HFF-Myc (cell line): ENCODE measurements at regions not wholly inside any gene's neighbourhood (a gene's known extent, or its start where the extent isn't known, plus 50 kb on each side); places are given as distances from the start of the nearest gene placed in this dataset.

Experiments used
- DNase-seq: peaks from one replicate; pipeline ENCODE4 v3.0.0-alpha.2; 2011; ENCODE audit warnings: low read depth; ENCODE audit errors: extremely low read depth
- H3K4me3 ChIP-seq: replicated peaks from 2 replicates; pipeline ENCODE4 v1.5.1; 2011; ENCODE audit warnings: low read depth, mild to moderate bottlenecking, control low read depth, low read length
- TF ChIP-seq, protein P1 (sequence below): IDR thresholded peaks from 2 replicates; pipeline ENCODE4 v1.5.1; 2012; ENCODE audit warnings: mild to moderate bottlenecking, low read depth, low read length, control low read depth; ENCODE audit errors: missing control alignments

DNA sequence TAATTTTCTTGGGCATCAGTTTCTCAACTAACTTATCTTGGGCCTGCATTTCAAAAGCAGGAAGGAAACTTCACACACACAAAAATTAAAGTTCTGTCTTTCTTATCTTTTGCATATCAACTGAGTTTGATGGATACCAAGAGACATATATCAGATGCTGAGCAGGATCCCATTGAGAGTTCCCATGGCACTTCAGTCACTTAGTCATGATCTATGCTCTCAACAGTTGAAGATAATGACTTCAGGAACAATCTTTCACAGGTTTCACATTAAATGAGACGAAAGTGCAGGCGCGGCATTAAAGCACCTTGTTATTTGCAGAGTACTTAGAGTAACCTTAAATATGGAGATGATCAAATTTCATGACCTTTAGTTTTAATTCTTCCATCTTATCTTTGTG is 2139.8 kb upstream of the CELF4 start:
- TF ChIP-seq, protein P1, sequence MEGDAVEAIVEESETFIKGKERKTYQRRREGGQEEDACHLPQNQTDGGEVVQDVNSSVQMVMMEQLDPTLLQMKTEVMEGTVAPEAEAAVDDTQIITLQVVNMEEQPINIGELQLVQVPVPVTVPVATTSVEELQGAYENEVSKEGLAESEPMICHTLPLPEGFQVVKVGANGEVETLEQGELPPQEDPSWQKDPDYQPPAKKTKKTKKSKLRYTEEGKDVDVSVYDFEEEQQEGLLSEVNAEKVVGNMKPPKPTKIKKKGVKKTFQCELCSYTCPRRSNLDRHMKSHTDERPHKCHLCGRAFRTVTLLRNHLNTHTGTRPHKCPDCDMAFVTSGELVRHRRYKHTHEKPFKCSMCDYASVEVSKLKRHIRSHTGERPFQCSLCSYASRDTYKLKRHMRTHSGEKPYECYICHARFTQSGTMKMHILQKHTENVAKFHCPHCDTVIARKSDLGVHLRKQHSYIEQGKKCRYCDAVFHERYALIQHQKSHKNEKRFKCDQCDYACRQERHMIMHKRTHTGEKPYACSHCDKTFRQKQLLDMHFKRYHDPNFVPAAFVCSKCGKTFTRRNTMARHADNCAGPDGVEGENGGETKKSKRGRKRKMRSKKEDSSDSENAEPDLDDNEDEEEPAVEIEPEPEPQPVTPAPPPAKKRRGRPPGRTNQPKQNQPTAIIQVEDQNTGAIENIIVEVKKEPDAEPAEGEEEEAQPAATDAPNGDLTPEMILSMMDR, result no peak
- no peak for DNase-seq
- no peak overlapping the region for H3K4me3 ChIP-seq

DNA sequence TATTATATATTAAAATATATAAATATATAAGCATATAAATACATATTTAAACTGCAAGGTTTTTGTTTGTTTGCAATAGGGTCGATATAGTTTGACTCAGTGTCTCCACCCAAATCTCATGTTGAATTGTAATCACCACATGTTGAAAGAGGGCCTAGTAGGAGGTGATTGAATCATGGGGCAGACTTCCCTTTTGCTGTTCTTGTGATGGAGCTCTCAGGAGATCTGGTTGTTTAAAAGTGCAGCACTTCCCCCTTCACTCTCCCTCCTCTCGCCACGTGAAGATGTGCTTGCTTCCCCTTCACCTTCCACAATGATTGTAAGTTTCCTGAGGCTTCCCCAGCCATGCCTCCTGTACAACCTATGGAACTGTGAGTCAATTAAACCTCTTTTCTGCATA is 2137.3 kb upstream of the CELF4 start:
- TF ChIP-seq, protein P1, result no peak
- no peak overlapping the region for H3K4me3 ChIP-seq
- no peak for DNase-seq

DNA sequence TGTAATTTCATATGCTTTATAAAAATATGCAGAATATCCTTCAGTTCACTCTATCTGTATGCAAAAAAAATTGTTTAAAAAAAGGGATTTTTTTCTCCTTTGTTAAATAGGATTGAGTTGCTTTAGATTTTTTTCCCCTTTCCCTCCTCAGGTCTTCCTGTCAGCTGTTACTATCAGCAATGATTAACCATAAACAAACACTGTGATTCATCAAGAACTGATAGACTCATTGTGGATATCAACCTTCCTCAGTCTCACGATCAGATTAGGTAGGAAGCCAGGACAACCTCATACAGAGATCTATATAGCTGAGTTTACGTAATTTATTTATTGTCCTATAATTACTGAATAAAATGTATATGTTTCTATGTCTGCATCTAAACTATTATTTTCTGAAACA is 2136.2 kb upstream of the CELF4 start:
- no peak overlapping the region for H3K4me3 ChIP-seq
- DNase-seq, result no peak
- TF ChIP-seq, protein P1, result no peak

DNA sequence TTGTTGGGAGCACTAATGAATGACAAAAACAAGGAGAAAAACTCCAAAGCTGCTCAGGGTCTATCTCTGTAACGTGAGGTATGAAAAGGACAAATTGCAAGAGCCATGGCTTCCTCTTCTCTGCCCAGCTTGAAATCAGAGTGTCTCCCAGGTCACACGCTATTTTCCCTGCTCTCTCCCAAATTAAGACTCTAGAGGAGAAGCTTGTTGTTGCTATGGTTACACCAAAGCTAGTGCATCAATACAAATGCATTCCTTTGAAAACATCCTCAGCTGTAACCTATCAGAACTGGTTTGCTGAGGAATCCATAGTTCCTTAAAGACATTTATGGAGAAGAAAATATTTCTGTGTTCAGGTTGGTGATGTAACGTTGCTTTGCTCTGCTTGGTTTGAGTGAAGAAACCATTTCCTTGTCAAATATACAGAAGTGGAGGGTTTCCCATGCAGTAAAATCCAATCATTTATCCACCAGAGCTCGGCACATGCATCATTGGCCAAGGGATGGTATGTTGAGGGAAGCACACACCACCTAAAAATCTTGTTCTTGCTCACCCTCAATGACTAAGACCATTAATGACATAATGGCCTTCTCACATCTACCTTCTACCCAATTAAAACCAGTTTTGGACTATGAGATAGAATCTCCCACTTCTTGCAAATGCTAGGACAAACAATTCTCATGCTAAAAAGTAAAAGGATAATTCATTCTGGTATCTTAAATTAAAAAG is 2135.6 kb upstream of the CELF4 start:
- no peak overlapping the region for H3K4me3 ChIP-seq
- DNase-seq, result no peak
- TF ChIP-seq, protein P1, result no peak

DNA sequence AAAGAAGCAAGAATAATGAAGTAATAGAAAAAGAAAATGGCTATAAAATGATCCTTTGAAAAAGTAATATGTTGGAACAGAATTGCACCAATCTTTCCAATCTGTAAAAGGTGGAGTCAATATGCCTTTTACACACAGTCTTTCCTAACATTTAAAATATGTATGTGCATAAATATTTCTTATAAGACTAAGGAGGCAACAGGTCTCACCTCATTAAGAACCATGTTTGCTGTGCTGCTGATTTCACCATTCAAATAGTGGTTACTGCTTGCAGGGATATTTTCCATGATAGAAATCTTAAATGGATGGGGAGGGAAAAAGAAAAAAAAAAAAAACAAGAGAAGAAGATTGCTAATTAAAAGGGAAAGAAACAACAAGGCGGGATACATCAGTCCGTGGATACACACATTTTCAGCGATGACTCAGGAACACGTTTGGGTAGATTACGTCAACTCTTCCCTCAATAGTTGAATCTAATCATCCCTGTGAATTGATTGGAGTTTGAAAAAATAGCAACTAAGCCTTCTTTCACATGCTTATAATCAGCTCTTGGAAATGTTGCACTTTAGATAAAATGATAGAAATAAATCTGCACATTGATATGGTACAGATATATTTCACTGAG is 2133.9 kb upstream of the CELF4 start:
- H3K4me3 ChIP-seq, result no peak overlapping the region
- TF ChIP-seq, protein P1, result no peak
- no peak for DNase-seq

DNA sequence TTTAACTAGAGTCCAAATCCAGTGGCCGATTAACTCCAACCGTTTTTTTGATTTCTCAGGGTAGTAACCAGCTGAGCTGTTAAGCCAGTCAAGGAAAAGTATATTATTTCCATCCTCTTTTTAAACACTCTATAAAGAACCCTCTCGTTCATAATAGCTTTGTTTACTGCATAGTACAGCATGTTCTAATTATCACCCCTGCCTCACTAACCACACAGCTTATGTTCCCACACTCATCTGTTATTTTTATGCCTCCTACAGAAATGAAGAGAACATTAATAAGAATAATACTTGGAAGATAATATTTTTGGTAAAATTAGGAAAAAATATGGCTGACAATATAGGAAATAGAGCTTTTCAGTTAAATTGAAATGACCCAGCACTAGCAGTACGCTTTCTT is 2132.8 kb upstream of the CELF4 start:
- DNase-seq, result no peak
- TF ChIP-seq, protein P1, result no peak
- no peak overlapping the region for H3K4me3 ChIP-seq

DNA sequence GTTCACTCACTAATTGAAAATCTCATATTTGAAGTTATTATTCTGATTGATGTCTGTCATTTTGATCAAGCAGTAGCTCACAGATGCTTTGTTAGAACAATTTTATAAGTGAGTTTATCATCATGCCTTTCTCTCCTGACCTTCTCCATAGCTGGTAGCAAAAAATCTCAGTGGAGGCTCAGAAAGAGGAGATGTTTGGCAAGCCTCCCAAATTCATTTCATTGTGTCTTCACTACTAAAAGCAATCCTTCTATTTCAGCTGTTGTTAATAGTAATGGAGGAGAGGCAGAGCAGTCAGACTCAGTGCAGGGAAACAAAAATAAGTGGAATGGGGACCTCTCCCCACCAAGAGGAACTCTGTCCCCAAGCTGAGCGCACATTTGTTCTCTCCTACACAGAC is 2127.8 kb upstream of the CELF4 start:
- no peak for DNase-seq
- H3K4me3 ChIP-seq, result no peak overlapping the region
- TF ChIP-seq, protein P1, result no peak
